Ovary (tissue), 7 donors: ENCODE measurements at regions not wholly inside any gene's neighbourhood (a gene's known extent, or its start where the extent isn't known, plus 50 kb on each side); places are given as distances from the start of the nearest gene placed in this dataset.

ENCODE experiments used
- DNase-seq, 5 donors: peaks; one replicate each; pipeline ENCODE4 v3.0.0-alpha.2; 2019 to 2020
- H3K27ac ChIP-seq, 2 donors: fragments of 200-600 bp; one replicate each; pipeline versions ENCODE4 v1.5.1 to v1.8.0; 2019 to 2022
- H3K27me3 ChIP-seq: fragments of 200-600 bp; one replicate; pipeline ENCODE4 v1.8.0; 2022
- H3K36me3 ChIP-seq: fragments of 200-600 bp; sonication (generic); one replicate; pipeline ENCODE4 v1.5.1; 2019
- H3K4me1 ChIP-seq: one replicate; pipeline ENCODE4 v1.8.1; 2013; ENCODE audit warnings: mild to moderate bottlenecking, moderate library complexity; ENCODE audit not compliant: insufficient read depth
- H3K4me3 ChIP-seq: fragments of 200-600 bp; sonication (generic); one replicate; pipeline ENCODE4 v1.5.1; 2017
- H3K9me3 ChIP-seq, 2 donors: fragments of 200-600 bp in 1 of 2; sonication (generic) in 1 of 2; one replicate each; pipeline versions ENCODE4 v1.5.1 to v1.8.1; 2013 to 2019; ENCODE audit warnings: mild to moderate bottlenecking in 1 of 2, moderate library complexity in 1 of 2
- CTCF ChIP-seq, 3 donors: fragments of 450-650 bp in 2 of 3; fragments of 200-600 bp in 1 of 3; IDR thresholded peaks; one replicate each; pipeline versions ENCODE4 v1.5.1 to v1.8.0; 2016 to 2022; ENCODE audit warnings: antibody characterized with exemption in 3 of 3, mild to moderate bottlenecking in 1 of 3
- EP300 ChIP-seq: sonication (generic); formaldehyde crosslinking; IDR thresholded peaks from one replicate; pipeline ENCODE4 v1.6.1; 2017; ENCODE audit warnings: antibody characterized with exemption
- POLR2A ChIP-seq: fragments of 450-650 bp; IDR thresholded peaks from one replicate; pipeline ENCODE4 v1.6.1; 2017; ENCODE audit warnings: antibody characterized with exemption, mild to moderate bottlenecking, moderate library complexity
- WGBS, 3 donors: extraction: QIAGEN DNeasy Blood & Tissue Kit in 1 of 3; methylation state at CpG; one replicate each; pipeline versions ENCODE4 v1.1.5 to v1.1.7; 2013 to 2017; 5-methylcytosine and 5-hydroxymethylcytosine counted together
- intact Hi-C, 4 donors: fragments of 100-400 bp; cut with DNase I; formaldehyde crosslinking; loops; one replicate each; pipeline versions ENCODE4 v1.11.0 to v1.15.1; 2022 to 2023
- donor health status: DM: no; HTN: no; CAD: no; lungs with moderate emphysema.
- donor health status: DM: no; HTN: no; CAD: no.
- donor health status: Bipolar disorder and iron deficiency.
- donor health status: DM: no; HTN: no; CAD: no.
- donor health status: DM: yes; HTN: yes; CAD: no.

- WGBS, 3 donors = 94 to 99% (median 97%) methylated on average over 24 to 25 of the region's 25 CpGs
- no peaks in the 10 kb centered on the region for H3K36me3 ChIP-seq
- intact Hi-C loops = no loop called here
These were observed 417.6 kb downstream of the METTL15 start for GRCh38 chr11:28525636-28526405.

GRCh38 chr11:28524098-28524497, 415.9 kb downstream of the METTL15 start:
- peaks cover 6% of the 10 kb centered on the region for H3K4me1 ChIP-seq
- DNase-seq = no peak
- no peaks in the 10 kb centered on the region for H3K9me3 ChIP-seq
- H3K4me3 ChIP-seq = no peak overlapping the region
- H3K36me3 ChIP-seq = no peaks in the 10 kb centered on the region
- 77 to 90% (median 78%) methylated on average over 1 of the region's 1 CpG for WGBS, 3 donors
- no peak overlapping the region for H3K27ac ChIP-seq
- intact Hi-C loops = no loop called here
- no peak for TF ChIP-seq CTCF (IDR thresholded peaks at IDR 0.05)
- no peak for TF ChIP-seq POLR2A
- no peak for TF ChIP-seq EP300
- H3K27me3 ChIP-seq = no peaks in the 10 kb centered on the region

More at GRCh38 chr11:28525636-28526405, 417.6 kb downstream of the METTL15 start:
- DNase-seq = peak in 1 of 5 donors; percentile 12
- Histone ChIP-seq H3K9me3 (no peaks in the 10 kb centered on the region), H3K27ac (no peak overlapping the region), H3K4me1 (peaks cover 1% of the 10 kb centered on the region), H3K4me3 (no peak overlapping the region), H3K27me3 (no peaks in the 10 kb centered on the region)
- TF ChIP-seq CTCF (IDR thresholded peaks at IDR 0.05) = no peak
- no peak for TF ChIP-seq POLR2A
- no peak for TF ChIP-seq EP300

GRCh38 chr11:28521075-28521474, 412.9 kb downstream of the METTL15 start:
- 10 to 43% (median 15%) methylated on average over 2 of the region's 2 CpGs for WGBS, 3 donors

GRCh38 chr11:28520291-28520690, 412.1 kb downstream of the METTL15 start:
- Histone ChIP-seq H3K36me3 (no peaks in the 10 kb centered on the region), H3K27me3 (no peaks in the 10 kb centered on the region), H3K4me1 (peaks cover 6% of the 10 kb centered on the region), H3K4me3 (no peak overlapping the region), H3K27ac (no peak overlapping the region), H3K9me3 (no peaks in the 10 kb centered on the region)
- intact Hi-C loops = no loop called here
- 26 to 56% (median 46%) methylated on average over 1 of the region's 1 CpG for whole genome bisulfite sequencing, 3 donors
- DNase-seq = no peak
- TF ChIP-seq EP300 = no peak
- no peak for TF ChIP-seq POLR2A
- TF ChIP-seq CTCF (IDR thresholded peaks at IDR 0.05) = no peak

More at GRCh38 chr11:28521075-28521474, 412.9 kb downstream of the METTL15 start:
- H3K27ac ChIP-seq = no peak overlapping the region
- no peak for TF ChIP-seq CTCF (IDR thresholded peaks at IDR 0.05)
- TF ChIP-seq EP300 = no peak
- no peak for TF ChIP-seq POLR2A
- H3K9me3 ChIP-seq = no peaks in the 10 kb centered on the region
- no peaks in the 10 kb centered on the region for H3K27me3 ChIP-seq
- no peaks in the 10 kb centered on the region for H3K36me3 ChIP-seq
- intact Hi-C loops = no loop called here
- no peak overlapping the region for H3K4me3 ChIP-seq
- no peak for DNase-seq
- peaks cover 6% of the 10 kb centered on the region for H3K4me1 ChIP-seq
